Amniotic stem cell (primary cell): ENCODE measurements at regions not wholly inside any gene's neighbourhood (a gene's known extent, or its start where the extent isn't known, plus 50 kb on each side); places are given as distances from the start of the nearest gene placed in this dataset.

Experiments
- DNase-seq: peaks from one replicate; lab custom pipeline; 2025; lab: John Stamatoyannopoulos, UW

DNA sequence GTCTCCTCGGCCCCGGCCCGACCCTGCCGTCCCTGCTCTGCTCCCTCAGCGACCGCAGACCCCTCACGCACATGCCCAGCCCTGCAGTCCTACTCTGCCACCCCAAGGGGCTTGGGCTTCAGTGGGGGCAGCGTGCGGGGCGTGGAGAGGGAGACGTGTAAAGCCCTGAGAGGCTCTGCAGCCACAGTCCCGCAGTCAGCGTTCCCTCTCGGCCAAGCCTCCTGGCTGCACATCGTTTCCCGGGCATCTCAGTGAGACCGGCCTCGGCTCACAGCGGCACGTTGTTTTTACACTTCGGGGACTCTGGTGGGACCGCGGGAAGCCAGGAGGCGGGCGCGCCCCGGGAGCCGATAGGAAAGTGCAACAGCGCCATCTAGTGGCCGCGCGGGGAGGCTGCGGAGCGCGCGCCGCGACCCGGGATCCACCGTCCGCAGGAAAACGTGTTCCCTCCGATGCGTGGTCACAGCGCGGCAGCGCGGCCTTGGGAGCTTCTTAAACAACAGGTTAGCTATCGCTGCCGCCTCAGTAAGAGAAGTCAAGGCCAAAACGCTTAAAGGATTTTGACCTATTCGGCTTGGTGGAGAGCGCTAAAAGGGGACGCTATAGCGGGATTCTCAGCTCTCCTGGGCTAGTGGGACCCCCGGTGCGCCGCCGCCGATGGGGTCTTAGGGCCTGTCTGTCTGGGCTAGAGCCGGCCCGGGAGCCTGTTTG lies 226.8 kb upstream of the IGF1R start:
- no peak for DNase-seq

DNA sequence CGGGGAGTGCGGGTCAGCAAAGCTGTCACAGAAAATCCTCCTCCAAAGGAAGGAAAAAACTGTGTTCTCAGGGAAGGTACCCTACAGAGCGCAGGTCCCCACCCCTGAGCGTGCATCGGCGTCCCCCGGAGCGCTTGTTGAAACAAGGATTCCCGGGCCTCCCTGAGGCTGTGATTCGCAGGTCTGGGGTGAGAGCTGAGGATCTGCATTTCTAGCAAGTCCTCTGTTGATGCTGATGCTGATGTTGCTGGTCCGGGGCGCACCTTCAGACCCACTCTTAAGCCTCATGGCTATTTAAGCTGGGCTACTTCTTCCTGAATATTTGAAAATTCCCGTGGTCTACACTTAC lies 226.2 kb upstream of the IGF1R start:
- no peak for DNase-seq

DNA sequence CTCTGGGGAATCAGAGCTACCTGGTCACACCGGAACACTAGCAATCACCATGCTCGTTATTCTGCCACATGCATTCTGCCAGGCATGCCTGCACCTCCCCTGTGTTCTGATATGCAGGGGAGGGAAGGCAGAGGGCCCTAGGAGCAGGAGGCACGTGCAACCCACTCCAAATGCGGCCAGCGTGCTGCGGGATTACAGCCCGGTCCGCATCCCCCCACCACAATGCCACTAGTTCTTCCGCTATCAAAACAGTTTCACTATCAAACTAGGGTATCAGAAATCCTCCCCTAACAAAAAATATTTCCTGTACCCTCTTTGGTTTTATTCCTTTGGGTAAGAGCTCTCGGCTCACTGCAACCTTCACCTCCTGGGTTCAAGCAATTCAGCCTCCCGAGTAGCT lies 223.2 kb upstream of the IGF1R start:
- DNase-seq: no peak

DNA sequence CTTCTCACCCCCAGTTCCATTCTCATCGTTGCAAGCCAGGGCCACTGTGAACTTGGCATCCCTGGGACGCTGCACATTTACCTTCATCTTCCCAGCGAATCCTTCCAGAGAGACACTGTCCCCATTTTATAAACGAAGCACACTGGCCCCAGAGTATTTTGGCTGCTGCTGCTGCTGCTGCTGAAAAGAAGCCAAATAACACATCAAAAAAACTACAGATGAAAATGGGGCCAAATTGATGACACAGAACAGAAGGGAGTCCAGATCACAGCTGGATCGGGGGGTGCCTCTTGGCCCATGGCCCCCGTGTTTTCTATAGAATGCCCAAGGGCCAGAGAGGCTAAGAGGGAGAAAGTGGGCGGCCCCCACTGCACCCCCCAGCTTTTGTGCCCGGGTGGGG lies 221.0 kb upstream of the IGF1R start:
- no peak for DNase-seq

DNA sequence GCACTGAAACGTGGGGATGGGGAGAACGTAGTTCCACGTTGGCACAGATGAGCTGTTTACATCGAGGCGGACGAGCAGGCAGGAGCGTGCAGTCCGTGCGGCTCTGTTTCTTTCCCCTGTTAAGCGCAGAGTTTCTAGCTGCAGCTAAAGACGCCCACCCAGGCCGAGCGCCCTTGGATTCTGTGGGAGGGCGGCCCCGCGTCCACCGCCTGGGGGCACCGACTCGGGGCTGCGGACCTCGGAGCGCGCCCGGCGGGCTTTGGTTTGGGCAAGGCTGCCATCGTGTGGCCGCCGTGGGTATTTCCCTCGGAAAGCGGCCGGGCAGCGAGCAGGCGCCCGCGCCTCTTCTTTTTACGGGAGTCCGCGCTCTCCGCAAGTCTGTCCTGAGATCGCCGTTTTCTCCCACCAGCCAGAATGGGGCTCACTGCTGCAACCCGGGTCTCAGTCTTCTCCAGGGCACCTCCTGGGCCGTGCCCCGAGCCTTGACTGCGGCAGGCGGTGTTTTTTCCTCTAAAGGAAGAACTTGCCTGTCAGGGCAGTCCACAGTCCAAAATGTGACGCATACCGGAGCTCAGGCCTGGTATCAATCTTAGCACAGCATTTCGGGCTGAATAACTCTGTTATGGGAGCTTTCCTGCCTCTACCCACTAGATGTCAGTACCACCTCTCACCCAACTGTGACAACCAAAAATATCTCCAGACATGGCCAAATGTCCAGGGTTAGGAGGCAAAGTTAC lies 219.9 kb upstream of the IGF1R start:
- DNase-seq: peak; percentile 29

DNA sequence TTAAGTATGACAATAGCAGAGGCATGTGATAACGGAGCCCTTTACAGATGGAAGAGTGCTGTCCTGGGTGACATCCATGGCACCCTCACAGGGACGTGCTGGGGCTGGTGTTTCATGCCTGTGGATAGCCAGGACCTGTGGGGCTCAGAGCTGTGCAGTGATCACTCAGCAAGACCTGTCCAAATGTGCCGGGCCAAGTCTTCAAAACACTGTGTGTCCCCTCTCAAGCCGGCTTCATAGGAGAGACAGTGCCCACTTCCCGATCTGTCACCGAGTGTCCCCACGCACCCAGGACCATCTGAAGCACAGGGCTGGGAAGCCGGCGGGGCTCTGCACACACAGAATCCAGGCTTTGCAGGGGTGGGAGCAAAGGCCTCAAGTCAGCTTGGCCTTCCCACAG lies 217.2 kb upstream of the IGF1R start:
- no peak for DNase-seq

DNA sequence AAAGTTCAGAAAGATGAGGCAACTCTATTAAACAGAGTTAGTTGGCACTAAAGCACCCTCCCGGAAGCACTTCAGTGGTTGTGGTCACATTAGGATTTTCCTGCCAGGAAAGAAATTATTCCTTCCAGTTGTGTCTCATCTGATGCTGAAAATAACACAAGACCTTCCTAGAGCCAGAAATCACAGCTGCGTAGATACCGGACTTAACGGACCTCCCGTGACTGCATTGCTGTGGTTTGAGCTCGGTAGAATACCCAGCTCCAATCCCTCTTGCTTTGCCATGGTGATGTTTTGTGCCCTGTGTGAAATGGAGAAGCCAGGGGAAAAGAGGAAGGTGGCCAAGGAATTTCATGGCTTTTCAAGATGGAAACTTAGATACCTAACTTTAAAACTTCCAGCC lies 215.0 kb upstream of the IGF1R start:
- no peak for DNase-seq

DNA sequence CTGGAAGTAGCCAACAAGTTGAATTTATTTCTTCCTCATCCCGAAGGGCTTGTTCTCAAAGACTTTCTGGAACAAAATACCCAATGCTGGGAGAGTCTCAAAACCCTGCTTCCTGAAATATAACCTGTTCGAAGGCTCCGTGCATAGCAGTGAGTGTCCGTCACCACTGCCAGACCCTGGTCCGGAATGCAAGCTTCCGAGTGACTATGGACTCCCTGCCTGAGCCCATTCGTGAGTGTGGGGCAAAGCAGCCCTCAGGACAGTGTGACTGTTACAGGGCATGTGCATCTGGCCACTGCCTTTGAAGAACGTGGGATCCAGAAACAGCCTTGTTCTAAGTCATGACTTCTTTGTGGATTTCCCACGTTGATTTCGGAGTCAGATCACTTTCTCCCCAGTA lies 214.5 kb upstream of the IGF1R start:
- no peak for DNase-seq

DNA sequence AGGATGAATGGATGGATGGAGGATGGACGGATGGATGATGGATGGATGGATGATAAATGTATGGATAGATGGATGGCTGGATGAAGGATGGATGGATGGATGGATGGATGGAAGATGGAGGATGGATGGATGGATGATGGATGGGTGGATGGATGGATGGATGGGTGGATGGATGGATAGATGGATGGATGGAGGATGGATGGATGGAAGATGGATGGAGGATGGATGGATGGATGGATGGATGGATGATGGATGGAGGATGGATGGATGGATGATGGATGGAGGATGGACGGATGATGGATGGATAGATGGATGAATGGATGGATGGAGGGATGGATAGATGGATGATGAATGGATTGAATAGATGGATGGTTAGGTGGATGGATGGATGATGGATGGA lies 210.6 kb upstream of the IGF1R start:
- no peak for DNase-seq

DNA sequence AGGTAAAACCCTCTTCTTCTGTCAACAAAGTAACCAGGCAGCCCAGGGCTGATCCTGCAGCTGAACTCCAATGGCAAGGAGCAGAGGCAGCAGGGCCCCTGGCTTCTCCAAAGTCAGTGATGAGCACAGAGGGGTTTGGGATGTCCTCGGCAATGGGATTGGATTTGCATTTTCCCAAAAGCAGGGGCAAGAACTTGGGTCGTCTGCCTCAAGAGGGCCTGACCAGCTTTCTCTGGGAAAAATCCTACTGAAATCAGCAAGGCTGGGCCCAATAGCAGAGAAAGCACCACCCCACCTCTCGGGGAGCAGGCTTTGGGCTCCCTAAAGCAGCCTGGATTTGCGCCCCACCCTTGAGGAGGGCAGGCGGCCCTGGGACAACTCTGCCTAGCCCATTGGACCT lies 210.0 kb upstream of the IGF1R start:
- DNase-seq: no peak

DNA sequence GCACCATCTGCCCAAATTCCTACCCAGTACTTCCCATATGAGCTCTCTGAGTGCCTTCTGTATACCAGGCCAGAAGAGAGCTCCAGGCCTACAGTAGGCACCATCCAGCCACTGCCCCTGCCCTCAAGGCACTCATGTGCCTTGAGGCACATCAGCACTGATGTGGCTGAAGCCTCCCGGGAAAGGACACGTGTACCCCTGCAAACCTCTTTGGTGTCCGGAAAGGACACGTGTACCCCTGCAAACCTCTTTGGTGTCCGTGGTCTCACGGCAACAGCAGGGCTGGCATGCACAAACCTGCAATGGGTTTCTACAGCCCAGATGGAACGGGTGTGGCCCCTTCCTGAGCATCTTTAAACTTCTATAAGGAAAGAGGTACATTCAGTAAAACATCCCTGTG lies 209.4 kb upstream of the IGF1R start:
- no peak for DNase-seq

DNA sequence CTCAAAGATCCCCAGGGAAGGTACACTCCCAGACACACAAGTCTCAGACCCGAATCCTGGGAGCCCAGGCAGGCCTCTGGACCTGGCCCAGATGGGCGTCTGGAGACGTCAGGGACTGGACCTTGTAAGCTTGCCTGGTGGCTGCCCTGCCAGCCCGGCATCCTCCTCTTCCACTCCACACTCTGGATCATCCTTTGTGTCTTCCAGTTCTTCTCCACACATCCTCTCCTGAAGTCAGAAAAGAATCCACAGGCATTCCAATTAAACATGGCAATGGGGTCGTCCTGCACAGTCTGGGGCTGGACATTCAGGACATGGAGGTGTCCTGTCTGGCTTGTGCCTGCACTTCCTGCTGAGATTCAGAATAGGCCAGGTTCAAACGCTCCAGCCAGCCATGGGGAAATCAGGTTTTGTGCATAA lies 208.8 kb upstream of the IGF1R start:
- no peak for DNase-seq

DNA sequence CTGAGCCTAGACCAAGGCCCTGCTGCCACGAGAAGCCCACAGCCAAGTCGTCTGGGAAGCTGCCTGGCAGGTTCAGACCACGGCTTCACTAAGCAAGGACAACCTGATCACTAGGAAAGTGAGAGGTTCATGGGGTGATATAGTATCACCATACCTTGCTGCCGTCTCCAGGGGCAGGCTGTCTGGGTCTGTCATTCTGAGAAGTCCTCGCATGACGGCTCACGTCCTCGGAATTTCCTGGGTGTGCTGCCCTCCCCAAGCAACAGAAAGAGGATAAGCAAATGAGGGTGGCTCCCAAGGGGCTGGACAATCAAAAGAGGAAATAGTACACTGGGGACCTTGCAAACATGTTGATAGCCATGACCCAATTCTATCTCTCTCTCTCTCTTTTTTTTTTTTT lies 207.4 kb upstream of the IGF1R start:
- no peak for DNase-seq

DNA sequence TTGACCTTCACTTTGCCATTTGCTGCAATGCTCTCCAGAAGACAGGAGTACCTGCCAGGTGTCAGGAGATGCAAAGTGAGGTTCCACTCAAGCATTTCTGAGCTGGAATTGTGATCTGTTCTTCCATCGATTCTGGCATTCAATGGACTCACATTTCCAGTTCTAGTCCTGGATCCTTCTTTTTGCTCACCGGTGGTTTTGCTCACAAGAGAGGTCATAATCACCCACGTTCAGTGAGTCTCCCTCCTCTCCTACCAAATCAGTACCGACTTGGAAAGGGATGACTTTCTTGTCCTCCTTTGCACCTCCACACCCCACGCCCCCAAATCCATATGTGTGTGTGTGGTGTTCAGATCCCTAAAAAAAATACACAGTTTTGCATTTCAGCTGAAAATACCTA lies 206.7 kb upstream of the IGF1R start:
- DNase-seq: no peak

DNA sequence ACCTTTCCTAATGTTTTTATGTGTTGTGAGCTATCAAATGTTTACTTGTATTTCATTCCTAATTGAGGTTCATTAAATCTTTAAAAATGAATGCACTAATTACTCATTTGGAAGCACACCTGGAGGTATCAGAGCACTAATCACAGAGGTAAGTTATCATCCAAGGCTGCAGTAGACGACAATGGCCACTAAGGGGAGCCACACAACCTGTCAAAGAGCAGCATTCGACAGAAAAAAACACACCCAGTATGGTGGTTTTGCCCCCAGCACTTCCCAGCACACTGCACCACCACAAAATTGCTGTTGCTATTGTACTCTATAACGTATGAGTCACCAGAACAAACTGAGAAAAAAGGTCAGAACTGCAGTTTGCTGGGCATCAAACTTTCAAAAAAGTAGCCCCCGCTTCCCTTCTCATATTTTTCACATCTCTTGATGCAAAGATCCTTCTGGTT lies 205.9 kb upstream of the IGF1R start:
- peak; percentile 66 for DNase-seq

DNA sequence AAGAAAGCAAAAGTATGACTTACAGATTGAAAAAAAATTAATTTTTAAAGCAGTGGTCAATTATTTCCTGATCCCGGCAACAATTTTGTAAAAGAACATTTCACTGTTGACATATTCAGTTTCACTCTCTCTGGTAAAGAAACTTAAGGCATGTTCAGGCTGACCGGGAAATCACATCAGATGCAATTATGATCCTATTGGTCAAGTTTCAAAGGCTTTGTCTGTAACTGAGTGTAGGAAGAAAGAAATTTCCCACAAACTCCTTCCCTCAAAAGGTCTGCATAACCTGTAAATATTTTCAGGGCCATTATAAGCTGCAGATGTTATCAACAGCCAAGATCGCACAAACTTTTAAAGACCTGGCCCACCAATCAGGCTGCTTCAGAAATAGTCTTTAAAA lies 205.4 kb upstream of the IGF1R start:
- no peak for DNase-seq

DNA sequence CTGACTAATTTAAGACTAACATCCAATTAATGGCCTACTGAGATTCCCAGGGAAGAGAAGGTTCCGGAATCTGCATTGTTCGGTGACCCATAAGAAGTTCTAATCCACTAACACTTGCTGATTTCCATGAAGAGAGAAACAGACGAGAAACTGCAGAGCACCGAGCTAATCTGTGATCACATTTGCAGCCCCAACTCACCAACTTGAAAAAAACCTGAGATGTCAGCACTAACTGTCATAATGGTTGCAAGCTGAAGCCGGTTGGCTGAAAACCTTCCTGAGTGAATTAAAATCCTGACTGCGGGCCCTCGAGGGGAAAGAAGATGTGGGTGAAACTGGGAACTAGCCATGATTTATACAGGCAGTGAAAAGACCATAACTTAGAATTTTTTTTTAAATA lies 204.8 kb upstream of the IGF1R start:
- DNase-seq: no peak

DNA sequence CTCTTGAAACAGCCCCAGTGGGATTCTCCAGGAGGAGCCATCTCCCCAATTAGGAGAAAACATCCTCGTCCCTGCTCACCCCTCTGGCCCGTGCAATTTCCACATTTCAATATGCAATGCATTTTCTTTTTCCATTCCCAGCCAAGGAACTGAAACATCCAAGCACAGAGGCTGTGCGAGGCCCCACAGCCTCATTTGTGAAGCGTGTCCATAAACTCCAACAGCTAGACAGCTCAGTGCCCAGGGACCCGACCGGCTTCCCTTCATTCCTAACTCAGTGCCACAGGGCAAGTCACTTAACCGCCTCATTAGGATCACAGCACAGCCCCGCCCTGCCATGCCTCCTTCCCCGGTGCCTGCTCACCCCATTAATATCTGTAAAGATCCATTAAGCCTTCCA lies 204.2 kb upstream of the IGF1R start:
- DNase-seq: no peak

DNA sequence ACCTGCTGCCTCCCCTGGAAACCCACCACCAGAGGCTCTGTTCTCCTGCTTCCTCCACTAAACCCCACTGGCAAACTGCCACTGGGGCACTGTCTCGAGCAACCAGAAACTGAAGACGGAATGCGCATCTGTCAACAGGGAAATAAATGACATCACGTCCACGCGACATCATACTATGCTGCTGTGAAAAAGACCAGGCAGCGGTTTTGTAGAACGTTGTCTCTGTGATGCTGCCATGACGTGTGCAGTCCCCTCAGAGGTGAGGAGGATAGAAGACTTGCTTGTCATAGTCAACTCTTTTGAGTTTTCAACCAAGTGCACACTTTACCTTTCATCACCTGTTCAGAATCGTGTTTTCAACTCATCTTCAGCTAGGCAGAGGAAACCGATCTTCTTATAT lies 203.0 kb upstream of the IGF1R start:
- no peak for DNase-seq

DNA sequence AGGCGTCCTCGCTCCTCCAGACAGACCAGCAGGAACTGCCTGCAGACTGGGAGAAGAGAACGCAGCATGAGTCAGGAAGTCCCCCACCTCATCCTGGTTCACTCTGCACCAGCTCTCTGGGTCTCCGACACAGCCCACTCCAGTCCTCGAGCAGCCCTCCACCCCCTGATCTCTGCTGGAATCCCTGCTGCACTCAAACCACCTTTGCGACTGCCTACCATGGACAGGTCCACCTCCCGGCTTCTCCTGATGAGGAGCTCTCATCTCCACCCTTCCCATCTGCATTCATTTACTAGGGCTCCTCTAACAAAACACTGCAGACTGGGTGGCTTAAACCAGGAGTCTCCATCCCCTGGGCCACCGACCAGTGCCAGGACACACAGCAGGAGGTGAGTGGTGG lies 202.3 kb upstream of the IGF1R start:
- no peak for DNase-seq

DNA sequence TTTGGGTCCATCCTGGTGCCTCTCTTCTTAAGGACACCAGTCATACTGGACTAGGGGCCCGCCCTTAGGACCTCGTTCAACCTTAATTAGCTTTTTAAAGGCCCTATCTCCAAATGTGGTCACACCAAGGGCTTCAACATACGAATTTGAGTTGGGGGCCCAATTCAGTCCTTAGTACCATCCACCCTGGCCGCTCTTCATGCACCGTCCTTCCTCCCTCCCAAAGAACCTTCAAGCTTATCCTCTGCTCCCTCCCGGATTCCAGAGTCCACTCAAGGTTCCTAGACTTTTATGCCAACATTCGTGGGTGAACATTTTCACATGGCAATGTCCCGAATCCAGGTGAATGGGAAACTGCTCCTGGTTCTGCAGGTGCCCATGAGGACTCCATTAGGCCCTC lies 201.3 kb upstream of the IGF1R start:
- no peak for DNase-seq

DNA sequence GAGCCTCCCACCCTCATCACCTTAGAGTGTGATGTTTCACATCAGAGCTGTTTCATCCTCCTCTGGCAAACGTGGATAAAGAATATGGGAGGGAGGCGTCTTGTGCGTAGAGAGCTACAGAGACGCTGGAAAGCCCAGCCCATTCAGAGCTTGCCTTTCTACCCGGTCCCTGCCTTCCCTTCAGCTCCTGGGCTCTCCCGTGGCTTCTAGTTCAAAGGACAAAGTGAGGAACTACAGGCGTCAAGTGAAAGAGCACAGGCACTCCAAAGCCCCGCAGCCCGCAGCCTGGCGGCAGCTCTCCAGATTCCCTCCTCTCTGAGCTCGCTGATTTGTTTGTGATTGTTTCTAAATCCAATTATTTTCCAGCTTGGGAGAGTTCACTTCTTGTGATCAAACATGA lies 197.1 kb upstream of the IGF1R start:
- DNase-seq: no peak

DNA sequence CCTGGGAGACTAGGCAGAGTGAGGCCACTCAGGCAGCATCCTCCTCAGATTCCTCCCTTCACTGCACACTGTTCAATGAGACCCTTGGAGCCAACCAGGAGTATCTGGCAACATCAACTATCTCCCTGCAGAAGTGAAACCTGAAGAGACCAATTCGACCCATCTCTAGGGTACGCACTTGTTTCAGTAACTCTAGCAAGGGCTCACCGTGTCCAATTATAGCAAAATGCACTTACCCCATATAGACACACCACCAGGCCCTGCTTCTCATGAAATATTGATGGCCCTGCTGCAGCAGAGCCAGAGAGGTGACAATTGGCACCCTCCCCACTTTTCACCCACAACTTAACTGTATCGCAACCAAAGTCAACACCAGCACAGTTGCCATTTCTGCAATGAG lies 196.1 kb upstream of the IGF1R start:
- DNase-seq: no peak

DNA sequence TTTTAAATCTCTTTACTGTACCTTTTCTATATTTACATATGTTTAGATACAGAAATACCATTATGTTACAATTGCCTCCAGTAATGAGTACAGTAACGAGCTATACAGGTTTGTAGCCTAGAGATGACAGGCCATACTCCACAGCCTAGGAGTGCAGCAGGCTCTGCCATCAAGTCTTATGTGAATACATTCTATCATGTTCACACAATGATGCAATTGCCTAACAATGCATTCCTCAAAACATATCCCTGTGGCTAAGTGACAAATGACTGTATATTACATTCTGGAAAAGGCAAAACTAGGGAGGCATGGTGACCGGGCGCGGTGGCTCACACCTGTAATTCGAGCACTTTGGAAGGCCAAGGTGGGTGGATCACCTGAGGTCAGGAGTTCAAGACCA lies 192.4 kb upstream of the IGF1R start:
- no peak for DNase-seq
